ENCODE measurements at regions not wholly inside any gene's neighbourhood (a gene's known extent, or its start where the extent isn't known, plus 50 kb on each side); places are given as distances from the start of the nearest gene placed in this dataset.
"Not testable (repeated sequence)": the region's sequence is repeated elsewhere in the genome, so short reads cannot be mapped to it uniquely, and the experiment has no call there.

DNA sequence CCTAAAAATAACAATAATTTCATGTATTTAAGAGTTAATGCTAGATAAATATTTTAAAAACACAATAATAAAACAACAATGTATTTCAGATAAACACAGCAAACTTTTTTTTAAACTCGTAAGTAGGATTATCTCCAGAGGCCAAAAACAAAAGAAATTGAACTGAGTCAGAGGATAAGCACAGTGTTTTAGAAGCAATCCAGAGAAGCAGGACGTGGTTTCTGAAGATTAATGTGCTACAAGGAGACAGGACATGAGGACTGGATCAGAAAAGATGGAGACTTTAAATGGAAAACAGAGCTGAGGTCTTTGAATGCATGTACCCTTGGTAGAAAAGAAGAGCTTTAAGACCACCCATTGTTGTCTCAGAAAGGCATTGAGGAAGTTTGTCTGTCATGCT, 491.2 kb upstream of the TLE4 start:
- H3K4me1 Mint-ChIP-seq = peaks cover 4% of the 10 kb centered on the region
- DNase-seq (ENCODE audit: low read depth, low spot score) = no peak
- no peak overlapping the region for H3K4me3 Mint-ChIP-seq
- no peaks in the 10 kb centered on the region for H3K27me3 Mint-ChIP-seq (ENCODE audit: low read depth)
- H3K9me3 Mint-ChIP-seq = peaks cover 10% of the 10 kb centered on the region
- TF ChIP-seq, protein P1, sequence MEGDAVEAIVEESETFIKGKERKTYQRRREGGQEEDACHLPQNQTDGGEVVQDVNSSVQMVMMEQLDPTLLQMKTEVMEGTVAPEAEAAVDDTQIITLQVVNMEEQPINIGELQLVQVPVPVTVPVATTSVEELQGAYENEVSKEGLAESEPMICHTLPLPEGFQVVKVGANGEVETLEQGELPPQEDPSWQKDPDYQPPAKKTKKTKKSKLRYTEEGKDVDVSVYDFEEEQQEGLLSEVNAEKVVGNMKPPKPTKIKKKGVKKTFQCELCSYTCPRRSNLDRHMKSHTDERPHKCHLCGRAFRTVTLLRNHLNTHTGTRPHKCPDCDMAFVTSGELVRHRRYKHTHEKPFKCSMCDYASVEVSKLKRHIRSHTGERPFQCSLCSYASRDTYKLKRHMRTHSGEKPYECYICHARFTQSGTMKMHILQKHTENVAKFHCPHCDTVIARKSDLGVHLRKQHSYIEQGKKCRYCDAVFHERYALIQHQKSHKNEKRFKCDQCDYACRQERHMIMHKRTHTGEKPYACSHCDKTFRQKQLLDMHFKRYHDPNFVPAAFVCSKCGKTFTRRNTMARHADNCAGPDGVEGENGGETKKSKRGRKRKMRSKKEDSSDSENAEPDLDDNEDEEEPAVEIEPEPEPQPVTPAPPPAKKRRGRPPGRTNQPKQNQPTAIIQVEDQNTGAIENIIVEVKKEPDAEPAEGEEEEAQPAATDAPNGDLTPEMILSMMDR (conservative IDR thresholded peaks at IDR 0.05) = no peak
- no peak overlapping the region for H3K27ac Mint-ChIP-seq (ENCODE audit: unreplicated experiment)
- peaks cover 7% of the 10 kb centered on the region for H3K36me3 Mint-ChIP-seq (ENCODE audit: low read depth)

DNA sequence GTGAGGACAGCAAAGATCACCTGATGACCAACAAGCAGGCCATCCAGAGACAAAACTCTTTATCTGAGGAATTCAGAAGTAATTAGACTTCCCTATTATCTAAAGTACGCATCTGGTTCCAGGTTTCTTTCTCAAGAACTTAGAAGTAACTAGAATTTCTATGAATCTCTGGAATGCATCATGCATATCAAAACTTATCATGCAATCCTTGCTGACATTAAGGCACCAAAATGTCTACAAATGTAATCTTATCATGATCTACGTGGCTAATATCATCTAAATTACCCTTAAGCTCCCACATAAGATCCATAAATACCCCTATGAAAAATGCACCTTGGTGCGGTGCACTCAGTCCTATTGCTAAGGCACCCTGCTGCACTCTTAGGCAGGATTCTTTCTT, 488.1 kb upstream of the TLE4 start:
- TF ChIP-seq, protein P1 (conservative IDR thresholded peaks at IDR 0.05) = no peak
- no peak overlapping the region for H3K4me3 Mint-ChIP-seq
- peaks cover 2% of the 10 kb centered on the region for H3K36me3 Mint-ChIP-seq (ENCODE audit: low read depth)
- no peaks in the 10 kb centered on the region for H3K4me1 Mint-ChIP-seq
- peaks cover 5% of the 10 kb centered on the region for H3K9me3 Mint-ChIP-seq
- H3K27ac Mint-ChIP-seq (ENCODE audit: unreplicated experiment) = no peak overlapping the region
- DNase-seq (ENCODE audit: low read depth, low spot score) = no peak
- H3K27me3 Mint-ChIP-seq (ENCODE audit: low read depth) = no peaks in the 10 kb centered on the region

DNA sequence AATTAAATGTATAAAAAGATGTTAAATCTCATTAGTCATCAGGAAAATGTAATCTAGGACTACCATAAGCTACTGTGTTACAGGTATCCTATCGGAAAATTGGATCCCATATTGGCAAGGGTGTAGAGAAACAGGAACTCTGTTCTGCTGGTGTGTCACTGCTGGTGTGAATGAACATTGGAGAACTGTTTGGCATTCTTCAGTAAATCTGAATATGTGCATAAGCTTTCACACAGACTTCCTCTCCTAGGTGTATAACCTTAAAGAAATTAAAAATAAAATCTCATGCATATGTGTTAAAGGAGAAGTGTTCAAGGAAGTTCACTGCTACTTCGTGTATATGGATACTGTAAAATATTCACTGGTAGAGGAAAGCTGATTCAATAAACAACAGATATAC, 484.6 kb upstream of the TLE4 start:
- TF ChIP-seq, protein P1 (conservative IDR thresholded peaks at IDR 0.05) = no peak
- Mint-ChIP-seq H3K4me3 (no peak overlapping the region), H3K4me1 (no peaks in the 10 kb centered on the region), H3K27ac (ENCODE audit: unreplicated experiment) (no peak overlapping the region), H3K9me3 (peaks cover 3% of the 10 kb centered on the region), H3K36me3 (ENCODE audit: low read depth) (peaks cover 6% of the 10 kb centered on the region), H3K27me3 (ENCODE audit: low read depth) (no peaks in the 10 kb centered on the region)
- no peak for DNase-seq (ENCODE audit: low read depth, low spot score)

DNA sequence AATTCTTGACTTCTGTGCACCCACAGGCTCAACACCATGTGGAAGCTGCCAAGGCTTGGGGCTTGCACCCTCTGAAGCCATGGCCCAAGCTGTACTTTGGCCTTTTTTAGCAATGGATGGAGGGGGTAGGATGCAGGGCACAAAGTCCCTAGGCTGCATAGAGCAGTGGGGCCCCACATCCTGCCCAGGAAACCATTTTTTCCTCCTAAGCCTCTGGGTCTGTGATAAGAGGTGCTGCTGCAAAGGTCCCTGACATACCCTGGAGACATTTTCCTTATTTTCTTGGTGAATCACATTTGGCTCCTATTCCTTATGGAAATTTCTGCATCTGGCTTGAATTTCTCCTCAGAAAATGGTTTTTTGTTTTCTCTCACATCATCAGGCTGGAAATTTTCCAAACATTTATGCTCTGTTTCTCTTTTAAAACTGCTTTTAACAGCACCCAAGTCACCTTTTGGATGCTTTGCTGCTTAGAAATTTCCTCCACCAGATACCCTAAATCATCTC, 482.7 kb upstream of the TLE4 start:
- Mint-ChIP-seq H3K4me1 (no peaks in the 10 kb centered on the region), H3K9me3 (no peaks in the 10 kb centered on the region), H3K27me3 (ENCODE audit: low read depth) (no peaks in the 10 kb centered on the region), H3K36me3 (ENCODE audit: low read depth) (peaks cover 7% of the 10 kb centered on the region), H3K4me3 (no peak overlapping the region), H3K27ac (ENCODE audit: unreplicated experiment) (no peak overlapping the region)
- TF ChIP-seq, protein P1 (conservative IDR thresholded peaks at IDR 0.05) = no peak
- no peak for DNase-seq (ENCODE audit: low read depth, low spot score)

DNA sequence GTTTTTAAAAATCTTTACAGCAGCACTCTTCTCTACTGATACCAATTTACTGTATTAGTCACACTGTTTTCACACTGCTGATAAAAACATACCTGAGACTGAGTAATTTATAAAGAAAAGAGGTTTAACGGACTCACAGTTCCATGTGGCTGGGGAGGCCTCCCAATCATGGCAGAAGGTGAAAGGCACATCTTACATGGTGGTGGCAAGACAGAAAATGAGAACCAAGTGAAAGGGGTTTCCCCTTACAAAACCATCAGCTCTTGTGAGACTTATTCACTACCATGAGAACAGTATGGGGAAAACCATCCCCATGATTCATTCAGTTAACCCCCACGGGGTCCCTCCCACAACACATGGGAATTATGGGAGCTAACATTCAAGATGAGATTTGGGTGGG, 481.9 kb upstream of the TLE4 start:
- H3K9me3 Mint-ChIP-seq; H3K36me3 Mint-ChIP-seq (ENCODE audit: low read depth); H3K4me1 Mint-ChIP-seq; H3K27ac Mint-ChIP-seq (ENCODE audit: unreplicated experiment); DNase-seq (ENCODE audit: low read depth, low spot score); H3K4me3 Mint-ChIP-seq; H3K27me3 Mint-ChIP-seq (ENCODE audit: low read depth): not testable (repeated sequence)

DNA sequence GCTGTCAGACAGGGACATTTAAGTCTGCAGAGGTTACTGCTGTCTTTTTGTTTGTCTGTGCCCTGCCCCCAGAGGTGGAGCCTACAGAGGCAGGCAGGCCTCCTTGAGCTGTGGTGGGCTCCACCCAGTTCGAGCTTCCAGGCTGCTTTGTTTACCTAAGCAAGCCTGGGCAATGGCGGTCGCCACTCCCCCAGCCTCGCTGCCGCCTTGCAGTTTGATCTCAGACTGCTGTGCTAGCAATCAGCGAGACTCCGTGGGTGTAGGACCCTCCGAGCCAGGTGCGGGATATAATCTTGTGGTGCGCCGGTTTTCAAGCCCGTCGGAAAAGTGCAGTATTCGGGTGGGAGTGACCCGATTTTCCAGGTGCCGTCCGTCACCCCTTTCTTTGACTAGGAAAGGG, 468.5 kb upstream of the TLE4 start:
- H3K4me1 Mint-ChIP-seq; H3K4me3 Mint-ChIP-seq; H3K36me3 Mint-ChIP-seq (ENCODE audit: low read depth); H3K27me3 Mint-ChIP-seq (ENCODE audit: low read depth); H3K9me3 Mint-ChIP-seq; DNase-seq (ENCODE audit: low read depth, low spot score); H3K27ac Mint-ChIP-seq (ENCODE audit: unreplicated experiment): not testable (repeated sequence)

DNA sequence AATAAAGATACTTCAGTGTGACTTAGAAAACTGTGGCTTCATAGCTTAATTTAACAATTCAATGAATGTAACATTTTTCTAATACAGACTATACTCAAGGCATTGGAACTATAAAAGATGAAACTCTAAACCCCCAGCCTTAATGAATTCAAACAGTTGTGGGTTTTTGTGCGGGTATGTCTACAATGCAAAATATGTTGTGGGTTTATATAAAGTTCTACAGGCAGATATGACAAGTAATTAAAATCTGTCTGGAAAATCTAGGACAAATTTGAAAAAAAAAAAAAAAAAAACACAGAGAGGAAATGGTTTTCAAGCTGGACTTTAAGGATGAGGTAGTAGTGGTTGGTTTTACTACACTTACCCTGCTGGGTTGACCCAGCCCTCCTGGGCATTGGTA, 467.5 kb upstream of the TLE4 start:
- H3K36me3 Mint-ChIP-seq (ENCODE audit: low read depth) = peaks cover 8% of the 10 kb centered on the region
- H3K27ac Mint-ChIP-seq (ENCODE audit: unreplicated experiment) = no peak overlapping the region
- no peak overlapping the region for H3K4me3 Mint-ChIP-seq

More for the DNA sequence above, 467.5 kb upstream of the TLE4 start:
- Mint-ChIP-seq H3K27me3 (ENCODE audit: low read depth) (no peaks in the 10 kb centered on the region), H3K4me1 (no peaks in the 10 kb centered on the region), H3K9me3 (peaks cover 9% of the 10 kb centered on the region)
- no peak for DNase-seq (ENCODE audit: low read depth, low spot score)
- TF ChIP-seq, protein P1 (conservative IDR thresholded peaks at IDR 0.05) = no peak

Data from neural crest cell (in vitro differentiated cells).